ENCODE measurements at regions not wholly inside any gene's neighbourhood (a gene's known extent, or its start where the extent isn't known, plus 50 kb on each side); places are given as distances from the start of the nearest gene placed in this dataset.
A peak's percentile ranks its signal among the peaks of the same experiment; 100 is the strongest.

DNA sequence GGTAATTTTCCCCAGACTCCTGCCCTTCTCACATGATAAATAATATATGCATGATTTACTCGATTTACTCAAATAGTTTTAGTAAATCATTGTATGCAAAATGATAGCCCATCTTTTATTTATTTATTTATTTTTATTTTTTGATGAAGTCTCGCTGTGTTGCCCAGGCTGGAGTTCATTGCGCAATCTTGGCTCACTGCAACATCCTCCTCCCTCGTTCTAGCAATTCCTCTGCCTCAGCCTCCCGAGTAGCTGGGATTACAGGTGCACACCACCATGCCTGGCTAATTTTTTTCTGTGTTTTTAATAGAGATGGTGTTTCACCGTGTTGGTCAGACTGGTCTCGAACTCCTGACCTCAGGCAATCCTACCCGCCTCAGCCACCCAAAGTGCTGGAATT, 343.8 kb upstream of the PLSCR5 start:
- Histone ChIP-seq H3K4me2 (ENCODE audit: low read length) (no peak overlapping the region), H3K79me2 (ENCODE audit: insufficient read depth, low read length) (no peaks in the 10 kb centered on the region), H3K4me3 (replicated peaks in 1 of 2; ENCODE audit: low read depth in 1 of 2, low read length in 2 of 2) (no peak overlapping the region), H3K9me3 (ENCODE audit: control insufficient read depth in 1 of 2, insufficient read depth in 1 of 2, low read depth in 1 of 2, low read length in 2 of 2) (no peaks in the 10 kb centered on the region), H4K20me1 (ENCODE audit: insufficient read depth) (no peaks in the 10 kb centered on the region), H3K9ac (ENCODE audit: low read length) (no peak overlapping the region), H2AFZ (ENCODE audit: low read depth, low read length, poor library complexity, severe bottlenecking) (no peak overlapping the region), H3K27ac (ENCODE audit: low read depth, low read length) (no peak overlapping the region), H3K27me3 (ENCODE audit: insufficient read depth, low read length) (no peaks in the 10 kb centered on the region), H3K4me1 (ENCODE audit: control insufficient read depth in 1 of 2, insufficient read depth in 2 of 2, low read length in 2 of 2) (no peaks in the 10 kb centered on the region), H3K9me2 (ENCODE audit: insufficient read depth) (no peaks in the 10 kb centered on the region), H3K36me3 (ENCODE audit: control insufficient read depth in 1 of 2, insufficient read depth in 2 of 2, low read length in 2 of 2) (no peaks in the 10 kb centered on the region)
- ChIA-PET RAD21 (ENCODE audit: low non-redundant PET in 1 of 2, low total read pairs in 2 of 2, uncharacterized antibody in 2 of 2, unreplicated experiment in 2 of 2) (no interaction called here), CTCF (no interaction called here), POLR2A (no interaction called here)
- TF ChIP-seq ELF1 (IDR thresholded peaks at IDR 0.05; ENCODE audit: borderline replicate concordance, low read depth), result no peak
- no peak for TF ChIP-seq FOSL1 (IDR thresholded peaks at IDR 0.05; ENCODE audit: low read depth)
- no peak for TF ChIP-seq YY1 (IDR thresholded peaks at IDR 0.05; ENCODE audit: extremely low read depth, insufficient replicate concordance, low read depth, low read length)
- TF ChIP-seq CEBPB (IDR thresholded peaks at IDR 0.05; ENCODE audit: low read depth), result 0 out of 2 replicates have a peak, but pooled peaks have one; percentile 17
- intact Hi-C loops (cut with micrococcal nuclease), result no loop called here
- ATAC-seq (no peak), DNase-seq (ENCODE audit: low read depth, low spot score) (no peak)
- no TSS peak for BruUV-seq (replicated peaks)

DNA sequence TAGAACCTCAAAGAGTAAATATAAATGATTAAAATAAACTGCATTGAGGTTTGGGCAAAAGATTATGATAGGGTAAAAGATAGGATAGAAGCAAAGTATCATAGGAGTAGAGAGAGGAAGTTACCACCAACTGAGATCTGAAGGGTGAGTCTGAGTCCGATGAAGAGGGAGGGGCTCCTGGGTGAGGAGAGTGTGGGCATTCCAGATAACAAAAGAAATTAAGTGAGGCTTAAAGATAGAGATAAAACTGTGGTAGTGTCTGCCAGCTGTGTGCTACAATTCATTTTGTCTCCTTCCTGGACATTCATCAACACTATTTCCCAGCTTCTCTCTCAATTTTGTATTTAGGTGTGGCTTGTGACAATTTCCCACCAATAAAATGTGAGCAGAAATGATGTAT, 343.0 kb upstream of the PLSCR5 start:
- Histone ChIP-seq H3K9me2 (ENCODE audit: insufficient read depth) (no peaks in the 10 kb centered on the region), H2AFZ (ENCODE audit: low read depth, low read length, poor library complexity, severe bottlenecking) (no peak overlapping the region), H3K27me3 (ENCODE audit: insufficient read depth, low read length) (no peaks in the 10 kb centered on the region), H3K9me3 (ENCODE audit: control insufficient read depth in 1 of 2, insufficient read depth in 1 of 2, low read depth in 1 of 2, low read length in 2 of 2) (no peaks in the 10 kb centered on the region), H3K4me1 (ENCODE audit: control insufficient read depth in 1 of 2, insufficient read depth in 2 of 2, low read length in 2 of 2) (no peaks in the 10 kb centered on the region), H3K27ac (ENCODE audit: low read depth, low read length) (no peak overlapping the region), H3K9ac (ENCODE audit: low read length) (no peak overlapping the region), H4K20me1 (ENCODE audit: insufficient read depth) (no peaks in the 10 kb centered on the region), H3K36me3 (ENCODE audit: control insufficient read depth in 1 of 2, insufficient read depth in 2 of 2, low read length in 2 of 2) (no peaks in the 10 kb centered on the region), H3K79me2 (ENCODE audit: insufficient read depth, low read length) (no peaks in the 10 kb centered on the region), H3K4me3 (replicated peaks in 1 of 2; ENCODE audit: low read depth in 1 of 2, low read length in 2 of 2) (no peak overlapping the region), H3K4me2 (ENCODE audit: low read length) (no peak overlapping the region)
- CTCF ChIA-PET, result no interaction called here
- POLR2A ChIA-PET, result no interaction called here
- no peak for ATAC-seq
- RAD21 ChIA-PET (ENCODE audit: low non-redundant PET in 1 of 2, low total read pairs in 2 of 2, uncharacterized antibody in 2 of 2, unreplicated experiment in 2 of 2), result no interaction called here
- intact Hi-C loops (cut with micrococcal nuclease), result no loop called here
- no TSS peak for BruUV-seq (replicated peaks)
- DNase-seq (ENCODE audit: low read depth, low spot score), result no peak
- TF ChIP-seq EZH2phosphoT487 (IDR thresholded peaks at IDR 0.05; ENCODE audit: borderline replicate concordance) (no peak), JUND (IDR thresholded peaks at IDR 0.05) (no peak), RAD21 (IDR thresholded peaks at IDR 0.05; ENCODE audit: low read depth) (no peak), TCF7L2 (IDR thresholded peaks at IDR 0.05; ENCODE audit: borderline replicate concordance, extremely low read depth, insufficient read depth, insufficient read length) (no peak), SP1 (IDR thresholded peaks at IDR 0.05; ENCODE audit: low read depth) (no peak), ELF1 (IDR thresholded peaks at IDR 0.05; ENCODE audit: borderline replicate concordance, low read depth) (no peak), SIN3A (IDR thresholded peaks at IDR 0.05; ENCODE audit: low read depth) (no peak), SRF (IDR thresholded peaks at IDR 0.05; ENCODE audit: low read depth) (no peak)
- TF ChIP-seq, protein P1, sequence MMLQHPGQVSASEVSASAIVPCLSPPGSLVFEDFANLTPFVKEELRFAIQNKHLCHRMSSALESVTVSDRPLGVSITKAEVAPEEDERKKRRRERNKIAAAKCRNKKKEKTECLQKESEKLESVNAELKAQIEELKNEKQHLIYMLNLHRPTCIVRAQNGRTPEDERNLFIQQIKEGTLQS (IDR thresholded peaks at IDR 0.05), result no peak
- TF ChIP-seq, protein P2, sequence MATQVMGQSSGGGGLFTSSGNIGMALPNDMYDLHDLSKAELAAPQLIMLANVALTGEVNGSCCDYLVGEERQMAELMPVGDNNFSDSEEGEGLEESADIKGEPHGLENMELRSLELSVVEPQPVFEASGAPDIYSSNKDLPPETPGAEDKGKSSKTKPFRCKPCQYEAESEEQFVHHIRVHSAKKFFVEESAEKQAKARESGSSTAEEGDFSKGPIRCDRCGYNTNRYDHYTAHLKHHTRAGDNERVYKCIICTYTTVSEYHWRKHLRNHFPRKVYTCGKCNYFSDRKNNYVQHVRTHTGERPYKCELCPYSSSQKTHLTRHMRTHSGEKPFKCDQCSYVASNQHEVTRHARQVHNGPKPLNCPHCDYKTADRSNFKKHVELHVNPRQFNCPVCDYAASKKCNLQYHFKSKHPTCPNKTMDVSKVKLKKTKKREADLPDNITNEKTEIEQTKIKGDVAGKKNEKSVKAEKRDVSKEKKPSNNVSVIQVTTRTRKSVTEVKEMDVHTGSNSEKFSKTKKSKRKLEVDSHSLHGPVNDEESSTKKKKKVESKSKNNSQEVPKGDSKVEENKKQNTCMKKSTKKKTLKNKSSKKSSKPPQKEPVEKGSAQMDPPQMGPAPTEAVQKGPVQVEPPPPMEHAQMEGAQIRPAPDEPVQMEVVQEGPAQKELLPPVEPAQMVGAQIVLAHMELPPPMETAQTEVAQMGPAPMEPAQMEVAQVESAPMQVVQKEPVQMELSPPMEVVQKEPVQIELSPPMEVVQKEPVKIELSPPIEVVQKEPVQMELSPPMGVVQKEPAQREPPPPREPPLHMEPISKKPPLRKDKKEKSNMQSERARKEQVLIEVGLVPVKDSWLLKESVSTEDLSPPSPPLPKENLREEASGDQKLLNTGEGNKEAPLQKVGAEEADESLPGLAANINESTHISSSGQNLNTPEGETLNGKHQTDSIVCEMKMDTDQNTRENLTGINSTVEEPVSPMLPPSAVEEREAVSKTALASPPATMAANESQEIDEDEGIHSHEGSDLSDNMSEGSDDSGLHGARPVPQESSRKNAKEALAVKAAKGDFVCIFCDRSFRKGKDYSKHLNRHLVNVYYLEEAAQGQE (IDR thresholded peaks at IDR 0.05; ENCODE audit: low read depth), result no peak
- TF ChIP-seq, protein P3, sequence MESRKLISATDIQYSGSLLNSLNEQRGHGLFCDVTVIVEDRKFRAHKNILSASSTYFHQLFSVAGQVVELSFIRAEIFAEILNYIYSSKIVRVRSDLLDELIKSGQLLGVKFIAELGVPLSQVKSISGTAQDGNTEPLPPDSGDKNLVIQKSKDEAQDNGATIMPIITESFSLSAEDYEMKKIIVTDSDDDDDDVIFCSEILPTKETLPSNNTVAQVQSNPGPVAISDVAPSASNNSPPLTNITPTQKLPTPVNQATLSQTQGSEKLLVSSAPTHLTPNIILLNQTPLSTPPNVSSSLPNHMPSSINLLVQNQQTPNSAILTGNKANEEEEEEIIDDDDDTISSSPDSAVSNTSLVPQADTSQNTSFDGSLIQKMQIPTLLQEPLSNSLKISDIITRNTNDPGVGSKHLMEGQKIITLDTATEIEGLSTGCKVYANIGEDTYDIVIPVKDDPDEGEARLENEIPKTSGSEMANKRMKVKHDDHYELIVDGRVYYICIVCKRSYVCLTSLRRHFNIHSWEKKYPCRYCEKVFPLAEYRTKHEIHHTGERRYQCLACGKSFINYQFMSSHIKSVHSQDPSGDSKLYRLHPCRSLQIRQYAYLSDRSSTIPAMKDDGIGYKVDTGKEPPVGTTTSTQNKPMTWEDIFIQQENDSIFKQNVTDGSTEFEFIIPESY (IDR thresholded peaks at IDR 0.05; ENCODE audit: extremely low read depth, insufficient replicate concordance, low read length), result no peak
